ENCODE measurements at regions not wholly inside any gene's neighbourhood (a gene's known extent, or its start where the extent isn't known, plus 50 kb on each side); places are given as distances from the start of the nearest gene placed in this dataset.

DNA sequence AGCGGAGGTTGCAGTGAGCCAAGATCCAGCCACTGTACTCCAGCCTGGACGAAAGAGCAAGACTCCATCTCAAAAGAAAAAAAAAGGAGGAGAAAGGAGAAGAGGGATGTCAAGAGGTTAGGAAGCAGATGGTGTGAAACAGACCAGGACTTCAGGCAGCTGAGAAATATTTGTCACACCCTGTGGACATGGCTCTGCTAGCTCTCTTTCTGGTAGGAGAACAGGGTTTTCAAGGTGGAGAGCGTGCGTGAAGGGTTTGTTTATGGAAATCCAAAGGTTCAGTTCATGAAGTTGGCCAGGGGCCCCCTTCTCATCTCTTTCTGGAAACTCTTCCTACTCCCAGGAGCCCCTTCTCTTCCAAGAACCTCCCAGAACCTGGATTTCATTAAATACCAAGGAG lies 110.8 kb upstream of the GALNT17 start:
- DNase-seq (ENCODE audit: low read depth in 1 of 2, low spot score in 1 of 2): no peak
- TF ChIP-seq JUND (IDR thresholded peaks at IDR 0.05; ENCODE audit: low read depth): no peak
- in situ Hi-C loops (cut with HindIII; ENCODE audit: low pct_unique_long_range_greater_than_20kb, low sequenced_read_pairs): no loop called here

- in situ Hi-C loops (cut with HindIII; ENCODE audit: low pct_unique_long_range_greater_than_20kb, low sequenced_read_pairs): no loop called here
- no peak for TF ChIP-seq JUND (IDR thresholded peaks at IDR 0.05; ENCODE audit: low read depth)
- DNase-seq (ENCODE audit: low read depth in 1 of 2, low spot score in 1 of 2): no peak
Measured at GRCh38 chr7:71026680-71027079, 105.3 kb upstream of the GALNT17 start.

GRCh38 chr7:71034243-71034642 lies 97.7 kb upstream of the GALNT17 start:
- TF ChIP-seq JUND (IDR thresholded peaks at IDR 0.05; ENCODE audit: low read depth): no peak
- no peak for DNase-seq (ENCODE audit: low read depth in 1 of 2, low spot score in 1 of 2)
- in situ Hi-C loops (cut with HindIII; ENCODE audit: low pct_unique_long_range_greater_than_20kb, low sequenced_read_pairs): no loop called here

DNA sequence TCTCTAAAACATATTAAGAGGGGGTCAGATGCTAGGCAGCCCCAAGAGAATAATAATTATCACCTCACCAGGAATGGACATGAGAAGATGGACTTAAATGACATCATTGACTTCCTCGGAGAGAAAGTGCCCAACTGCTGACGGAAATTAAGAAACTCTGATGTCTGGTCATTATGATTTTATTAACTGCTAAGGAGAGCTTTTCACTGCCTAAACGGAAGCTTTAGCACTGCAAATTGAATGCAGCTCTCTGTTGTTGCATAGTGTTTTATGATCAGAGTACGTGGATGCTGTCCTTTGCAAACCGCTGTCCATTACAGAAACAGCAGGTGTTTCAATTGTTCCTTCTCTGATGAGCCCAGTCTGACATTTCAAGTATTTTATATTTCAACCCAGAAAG lies 89.4 kb upstream of the GALNT17 start:
- in situ Hi-C loops (cut with HindIII; ENCODE audit: low pct_unique_long_range_greater_than_20kb, low sequenced_read_pairs): no loop called here
- TF ChIP-seq JUND (IDR thresholded peaks at IDR 0.05; ENCODE audit: low read depth): no peak
- DNase-seq (ENCODE audit: low read depth in 1 of 2, low spot score in 1 of 2): no peak

DNA sequence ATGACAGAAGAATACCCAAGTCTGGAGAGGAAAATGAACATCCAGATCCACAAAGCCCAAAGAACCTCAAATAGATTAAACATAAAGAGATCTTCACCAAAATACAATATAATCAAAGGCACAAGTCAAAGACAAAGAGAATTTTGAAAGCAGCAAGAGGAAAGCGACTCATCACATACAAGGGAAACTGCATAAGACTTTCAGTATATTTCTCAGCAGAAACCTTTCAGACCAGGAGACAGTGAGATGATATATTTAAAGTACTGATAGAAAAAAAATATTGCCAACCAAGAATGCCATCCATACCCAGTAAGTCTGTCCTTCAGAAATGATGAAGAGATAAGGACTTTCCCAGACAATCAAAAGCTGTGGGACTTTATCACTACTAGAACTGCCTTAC lies 81.5 kb upstream of the GALNT17 start:
- in situ Hi-C loops (cut with HindIII; ENCODE audit: low pct_unique_long_range_greater_than_20kb, low sequenced_read_pairs): no loop called here
- DNase-seq (ENCODE audit: low read depth in 1 of 2, low spot score in 1 of 2): no peak
- no peak for TF ChIP-seq JUND (IDR thresholded peaks at IDR 0.05; ENCODE audit: low read depth)

GRCh38 chr7:71055504-71055903 lies 76.4 kb upstream of the GALNT17 start:
- no peak for DNase-seq (ENCODE audit: low read depth in 1 of 2, low spot score in 1 of 2)
- no peak for TF ChIP-seq JUND (IDR thresholded peaks at IDR 0.05; ENCODE audit: low read depth)
- in situ Hi-C loops (cut with HindIII; ENCODE audit: low pct_unique_long_range_greater_than_20kb, low sequenced_read_pairs): no loop called here

DNA sequence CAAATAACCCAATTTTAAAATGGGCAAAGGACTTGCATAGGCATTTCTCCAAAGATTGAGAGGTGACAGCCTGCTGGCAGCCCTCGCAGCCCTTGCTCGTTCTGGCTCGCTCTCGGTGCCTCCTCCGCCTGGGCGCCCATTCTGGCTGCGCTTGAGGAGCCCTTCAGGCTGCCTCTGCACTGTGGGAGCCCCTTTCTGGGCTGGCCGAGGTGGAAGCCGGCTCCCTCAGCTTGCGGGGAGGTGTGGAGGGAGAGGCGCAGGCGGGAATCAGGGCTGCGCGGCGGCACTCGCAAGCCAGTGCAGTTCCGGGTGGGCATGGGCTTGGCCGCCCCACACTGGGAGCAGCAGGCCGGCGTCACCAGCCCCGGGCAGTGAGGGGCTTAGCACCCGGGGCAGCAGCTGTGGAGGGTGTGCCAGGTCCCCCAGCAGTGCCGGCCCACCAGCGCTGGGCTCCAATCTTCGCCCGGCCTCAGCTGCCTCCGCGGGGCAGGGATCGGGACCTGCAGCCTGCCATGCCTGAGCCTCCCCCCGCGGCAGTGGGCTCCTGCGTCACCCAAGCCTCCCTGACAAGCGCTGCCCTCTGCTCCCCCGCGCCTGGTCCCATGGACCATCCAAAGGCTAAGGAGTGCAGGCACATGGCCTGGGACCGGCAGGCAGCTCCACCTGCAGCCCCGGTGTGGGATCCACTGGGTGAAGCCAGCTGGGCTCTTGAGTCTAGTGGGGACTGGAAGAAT lies 54.0 kb upstream of the GALNT17 start:
- in situ Hi-C loops (cut with HindIII; ENCODE audit: low pct_unique_long_range_greater_than_20kb, low sequenced_read_pairs): no loop called here
- no peak for DNase-seq (ENCODE audit: low read depth in 1 of 2, low spot score in 1 of 2)
- TF ChIP-seq JUND (IDR thresholded peaks at IDR 0.05; ENCODE audit: low read depth): no peak
